GM21576 (cell line): ENCODE measurements at regions not wholly inside any gene's neighbourhood (a gene's known extent, or its start where the extent isn't known, plus 50 kb on each side); places are given as distances from the start of the nearest gene placed in this dataset.

Experiments used
- ATAC-seq: cut with Tn5 transposase; IDR thresholded peaks from one replicate; pipeline ENCODE4 v1.9.1; 2021; ENCODE audit warnings: mild to moderate bottlenecking, moderate library complexity; ENCODE audit not compliant: unreplicated experiment

DNA sequence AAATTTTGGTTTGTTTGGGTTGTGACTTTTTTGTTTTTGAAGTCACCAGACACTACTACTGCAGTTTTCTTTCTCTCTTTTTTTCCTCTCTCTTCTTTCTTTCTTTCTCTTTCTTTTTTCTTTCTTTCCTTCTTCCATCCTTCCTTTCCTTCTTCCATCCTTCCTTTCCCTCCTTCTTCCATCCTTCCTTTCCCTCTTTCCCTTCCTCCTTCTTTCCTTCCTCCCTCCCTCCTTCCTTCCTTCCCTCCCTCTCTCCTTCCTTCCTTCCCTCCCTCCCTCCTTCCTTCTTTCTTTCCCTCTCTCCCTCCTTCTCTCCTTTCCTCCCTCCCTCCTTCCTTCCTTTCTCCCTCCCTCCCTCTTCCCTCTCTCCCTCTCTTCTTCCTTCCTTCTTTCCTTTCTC is 230.3 kb upstream of the TYRP1 start:
- ATAC-seq: no peak

DNA sequence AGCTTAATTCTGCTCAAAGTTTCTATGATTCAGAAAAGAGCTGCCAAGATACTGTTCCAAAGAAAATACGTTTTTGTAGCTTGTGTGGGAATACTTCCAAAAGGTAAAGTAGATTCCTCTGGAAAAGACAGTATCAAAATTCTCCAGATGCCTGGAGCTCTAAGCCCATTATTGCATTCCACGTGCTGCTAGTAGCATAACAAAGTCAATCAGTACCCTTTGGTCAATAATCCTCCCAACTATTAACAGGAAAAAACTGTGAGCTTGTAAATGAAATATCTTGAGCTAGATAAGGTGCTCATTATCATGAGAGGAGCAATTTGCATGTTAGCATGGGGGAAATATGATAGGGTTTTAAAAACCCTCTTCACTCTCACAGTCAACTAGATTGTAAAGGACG is 229.5 kb upstream of the TYRP1 start:
- ATAC-seq: no peak

DNA sequence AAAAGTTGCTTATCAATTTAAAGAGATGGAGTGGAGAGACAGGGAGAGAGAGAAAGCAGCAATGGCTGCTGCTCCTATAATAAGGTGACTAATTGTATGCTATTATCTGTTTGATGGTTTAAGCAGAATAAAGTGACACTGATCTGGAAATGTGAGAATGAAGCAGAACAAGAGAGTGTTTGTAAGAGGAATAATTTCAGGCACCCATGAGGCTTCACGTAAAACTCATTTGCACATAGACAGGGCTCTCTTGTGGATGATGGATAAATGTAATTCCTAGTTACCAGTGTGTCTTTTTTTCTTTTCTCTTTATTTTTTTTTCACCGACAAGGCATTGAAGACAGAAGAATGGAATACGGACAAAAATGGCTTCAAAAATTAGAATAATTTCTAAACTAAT is 228.8 kb upstream of the TYRP1 start:
- ATAC-seq: no peak

DNA sequence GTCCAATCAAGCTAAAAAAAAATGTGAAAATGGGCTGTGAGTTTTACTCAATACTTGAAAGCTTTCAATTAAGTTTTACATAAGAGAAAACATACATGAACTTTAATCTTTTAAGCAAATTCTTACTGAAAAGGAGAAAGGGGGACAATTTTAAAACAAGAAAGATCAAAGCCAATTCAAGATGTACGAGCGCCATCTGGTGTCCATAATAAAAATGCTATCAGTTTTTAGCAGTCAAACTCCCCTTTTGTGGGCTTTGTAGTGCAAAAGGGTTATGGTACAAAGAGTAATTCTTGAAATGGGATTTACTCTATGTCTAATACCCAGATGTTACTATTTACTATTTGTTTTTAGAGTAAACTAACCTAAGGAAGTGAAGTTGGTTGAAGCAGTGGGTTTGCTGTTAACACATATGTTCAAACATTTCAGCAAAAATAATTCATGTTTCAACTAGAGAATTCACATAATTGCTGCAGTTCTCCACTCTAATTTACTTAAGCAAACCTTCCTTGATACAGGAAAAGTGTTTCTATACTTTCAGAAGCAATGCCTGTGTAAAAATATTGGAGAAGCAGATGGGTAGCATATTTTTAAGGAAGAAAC is 228.2 kb upstream of the TYRP1 start:
- no peak for ATAC-seq

DNA sequence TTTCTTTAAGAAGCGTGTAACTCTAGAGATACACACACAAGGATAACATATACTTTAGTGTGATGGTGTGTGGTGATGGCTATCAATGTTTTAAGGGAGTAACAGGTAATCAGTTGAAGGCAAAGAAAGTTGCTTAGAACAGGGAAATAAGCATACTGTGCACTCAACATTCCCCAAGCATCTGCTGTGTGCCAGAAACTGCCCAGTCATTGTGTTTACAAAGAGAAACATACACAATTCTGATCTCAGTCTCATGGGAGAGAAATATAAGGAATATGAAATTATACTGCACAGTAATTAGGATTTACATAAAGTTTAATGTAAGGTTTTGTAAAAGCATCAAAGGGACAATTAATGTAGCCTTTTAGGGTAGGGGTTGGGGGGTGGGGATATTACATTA is 224.1 kb upstream of the TYRP1 start:
- ATAC-seq: no peak

DNA sequence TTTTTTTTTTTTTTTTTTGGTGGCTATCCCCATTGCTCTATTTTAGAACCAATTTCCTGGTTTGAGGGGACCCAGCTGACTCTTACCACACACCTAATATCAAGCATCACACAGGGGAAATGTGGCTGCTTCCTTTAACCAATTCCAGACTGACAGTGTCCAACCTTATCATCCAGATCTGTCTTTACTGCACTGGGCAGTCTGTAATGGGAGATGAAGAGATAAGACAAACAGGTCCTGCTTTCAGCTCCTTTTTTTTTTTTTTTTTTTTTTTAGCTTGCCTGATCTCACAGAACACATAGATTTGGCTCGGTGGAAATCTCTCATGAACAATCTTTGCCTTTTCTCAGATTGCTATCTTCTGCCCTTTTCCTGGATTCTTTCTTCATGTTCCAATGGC is 198.8 kb upstream of the TYRP1 start:
- ATAC-seq: no peak

DNA sequence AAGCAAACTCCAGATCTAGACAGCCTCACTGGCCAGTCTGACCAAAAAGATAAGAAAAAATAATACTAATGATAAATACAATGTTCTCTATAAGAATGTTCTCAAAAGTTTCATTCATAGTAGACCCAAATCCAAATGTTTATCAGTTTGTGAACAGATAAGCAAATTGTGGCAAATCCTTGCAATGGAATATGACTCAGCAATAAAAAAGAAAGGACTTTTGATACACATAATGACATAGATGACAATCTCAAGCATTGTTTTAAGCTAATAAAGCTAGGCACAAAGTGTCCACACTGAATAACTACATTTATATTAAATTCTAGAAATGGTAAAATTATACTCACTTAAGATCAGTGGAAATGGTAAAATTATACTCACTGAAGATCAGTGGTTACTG is 195.4 kb upstream of the TYRP1 start:
- ATAC-seq: no peak

DNA sequence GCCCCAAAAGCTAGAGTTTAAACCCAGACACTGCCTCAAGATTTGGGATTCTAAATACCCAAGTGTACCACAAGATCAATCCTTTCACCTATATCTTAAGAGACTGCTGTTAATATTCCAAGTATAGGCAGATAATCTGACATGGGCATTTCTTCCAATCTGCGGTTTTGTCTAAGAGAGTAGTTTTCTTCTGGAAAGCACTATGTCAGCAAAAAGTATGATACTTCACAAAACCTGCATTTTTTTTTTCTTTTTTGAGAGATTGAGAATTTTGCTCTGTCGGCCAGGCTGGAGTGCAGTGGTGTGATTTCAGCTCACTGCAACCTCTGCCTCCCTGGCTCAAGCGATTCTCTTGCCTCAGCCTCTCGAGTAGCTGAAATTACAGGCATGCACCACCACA is 190.7 kb upstream of the TYRP1 start:
- no peak for ATAC-seq

DNA sequence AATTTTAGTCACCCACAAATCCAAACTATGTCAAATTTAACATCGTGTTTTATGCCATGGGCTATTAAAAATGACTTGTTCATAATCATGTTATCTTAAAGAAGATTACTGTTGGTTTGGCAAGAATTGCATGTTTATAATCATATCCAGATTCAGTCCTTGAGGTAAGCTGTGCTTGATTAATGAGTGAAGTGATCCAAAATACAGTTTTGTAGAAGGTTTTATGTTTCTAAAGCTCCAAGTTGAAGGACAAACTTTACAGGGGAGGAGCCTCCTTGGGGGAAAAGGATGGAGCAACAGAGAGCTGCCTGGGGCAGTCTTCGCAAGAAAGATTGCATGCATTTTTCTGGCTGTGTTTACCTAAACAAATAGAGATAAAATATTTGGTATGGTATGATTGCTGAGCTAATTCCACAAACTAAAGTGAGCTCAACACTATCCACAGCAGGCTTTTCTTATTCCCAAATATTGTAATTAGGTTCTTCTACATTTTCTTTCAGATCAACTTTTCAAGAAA is 189.5 kb upstream of the TYRP1 start:
- no peak for ATAC-seq

DNA sequence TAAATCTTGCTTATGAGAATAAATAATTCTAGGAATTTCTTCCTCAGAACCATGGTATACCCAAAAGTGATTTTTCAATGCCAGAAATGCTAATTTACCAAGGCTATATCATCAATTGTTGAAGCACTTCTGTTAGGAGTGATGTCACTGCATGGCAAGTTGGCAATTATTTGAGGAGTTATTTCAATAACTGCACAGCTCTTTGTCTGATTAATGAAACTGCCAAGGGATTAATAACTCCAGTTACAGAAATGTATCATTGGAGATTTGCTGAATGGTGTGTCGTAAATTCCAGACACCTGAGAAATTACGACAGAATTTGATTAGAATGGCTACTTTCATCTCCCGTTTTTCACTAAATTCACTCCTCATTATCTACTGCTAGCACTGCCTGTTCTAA is 182.6 kb upstream of the TYRP1 start:
- ATAC-seq: no peak

DNA sequence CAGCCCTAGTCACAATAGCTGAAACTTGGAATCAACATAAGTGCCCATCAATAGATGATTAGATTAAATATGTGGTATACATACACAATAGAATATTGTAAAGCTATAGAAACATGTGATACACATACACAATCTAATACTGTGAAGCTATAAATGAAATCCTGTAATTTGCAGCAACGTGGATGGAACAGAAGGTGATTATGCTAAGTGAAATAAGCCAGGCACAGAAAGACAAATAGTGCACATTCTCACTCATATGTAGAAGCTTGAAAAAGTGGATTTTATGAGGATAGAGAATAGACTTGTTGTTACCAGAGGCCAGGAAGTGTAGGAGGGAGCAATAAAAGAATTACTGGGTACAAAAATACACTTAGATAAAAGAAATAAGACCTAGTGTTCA is 181.5 kb upstream of the TYRP1 start:
- ATAC-seq: no peak

DNA sequence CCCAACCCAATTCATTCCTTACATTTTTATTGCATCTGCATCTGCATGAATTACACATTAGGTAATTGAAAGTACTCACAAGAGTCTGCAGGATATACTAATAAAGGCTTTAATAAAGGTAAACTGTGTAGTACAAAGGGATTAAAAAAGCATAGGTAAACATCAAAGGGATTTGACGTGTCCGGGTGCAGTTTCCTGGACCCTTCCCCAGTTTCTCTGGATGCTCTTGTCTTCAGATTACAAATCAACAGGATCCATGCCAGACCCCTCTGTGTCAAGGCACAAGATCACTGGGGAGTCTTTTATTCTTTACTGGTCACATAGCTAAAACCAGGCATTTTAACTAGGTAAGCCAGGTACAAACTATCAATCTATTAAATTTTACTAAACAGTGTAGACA is 177.2 kb upstream of the TYRP1 start:
- no peak for ATAC-seq

DNA sequence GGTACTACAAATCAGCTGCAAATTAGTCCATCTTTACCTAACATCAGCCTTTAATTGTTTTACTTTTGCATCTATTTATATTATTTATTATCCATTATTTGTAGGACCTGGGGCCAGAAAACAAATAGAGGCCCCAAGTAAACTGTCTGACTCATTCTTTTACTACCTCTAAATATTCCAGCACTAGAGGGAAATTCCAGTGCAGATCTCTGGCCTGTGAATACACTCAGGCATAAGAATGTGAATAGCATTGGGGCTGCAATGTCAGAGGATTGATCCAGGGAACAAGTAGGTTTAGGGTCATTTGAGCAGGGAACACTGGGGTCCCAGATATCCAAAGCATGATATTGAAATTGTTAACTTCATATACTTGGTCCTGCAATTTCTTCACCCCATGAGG is 176.6 kb upstream of the TYRP1 start:
- ATAC-seq: no peak

DNA sequence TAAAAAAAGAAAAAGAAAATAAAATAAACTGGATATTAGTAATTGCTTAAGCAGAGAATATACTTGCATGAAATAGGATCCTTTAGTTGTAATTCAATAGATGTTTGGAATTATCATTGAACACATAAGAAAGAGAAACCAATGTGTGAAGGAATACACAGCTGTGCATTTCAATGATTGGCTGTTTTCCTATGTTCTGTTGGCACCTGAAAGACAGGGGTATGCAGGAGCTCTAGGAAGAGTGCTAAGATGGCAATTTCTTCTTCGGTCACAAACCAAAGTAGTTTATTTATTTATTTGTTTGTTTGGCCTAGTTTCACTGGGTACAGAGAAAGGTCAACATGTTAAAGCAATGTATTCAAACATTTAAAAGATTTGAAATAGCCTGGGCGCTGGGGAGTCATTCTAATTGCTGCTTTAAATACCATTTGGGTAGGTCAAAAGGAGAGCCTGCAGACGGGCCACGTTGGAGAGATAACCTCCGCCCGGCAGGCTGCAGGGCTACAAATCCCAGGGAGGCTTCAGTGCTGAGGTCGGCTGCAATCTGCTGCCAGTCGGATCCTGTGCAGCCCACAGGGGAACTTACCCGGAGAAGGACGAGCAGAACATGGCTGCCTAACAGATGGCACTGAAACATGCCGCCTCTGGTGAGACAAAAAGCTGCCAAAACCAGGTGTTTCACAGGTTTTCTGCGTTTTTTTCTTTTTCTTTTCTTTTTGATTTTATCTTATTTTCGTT is 154.2 kb upstream of the TYRP1 start:
- ATAC-seq: no peak

DNA sequence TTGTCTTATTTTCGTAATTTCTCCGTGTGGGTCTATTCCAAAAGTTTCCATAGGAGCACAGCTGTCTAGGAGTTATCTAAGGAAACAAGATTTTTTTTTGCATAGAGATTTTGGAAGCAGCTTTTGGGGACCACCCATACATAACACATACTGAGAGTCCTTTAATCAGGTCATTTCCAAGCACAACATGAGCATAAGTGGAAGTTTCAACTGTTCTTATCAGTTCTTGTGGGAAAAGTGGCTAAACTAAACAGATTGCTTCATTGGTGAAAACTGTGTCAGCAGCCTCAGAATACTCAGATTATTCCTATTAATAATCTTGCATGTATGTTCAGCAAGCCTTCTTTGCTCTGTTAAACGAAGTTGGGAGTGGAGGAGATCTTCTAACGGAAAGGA is 153.6 kb upstream of the TYRP1 start:
- ATAC-seq: no peak

DNA sequence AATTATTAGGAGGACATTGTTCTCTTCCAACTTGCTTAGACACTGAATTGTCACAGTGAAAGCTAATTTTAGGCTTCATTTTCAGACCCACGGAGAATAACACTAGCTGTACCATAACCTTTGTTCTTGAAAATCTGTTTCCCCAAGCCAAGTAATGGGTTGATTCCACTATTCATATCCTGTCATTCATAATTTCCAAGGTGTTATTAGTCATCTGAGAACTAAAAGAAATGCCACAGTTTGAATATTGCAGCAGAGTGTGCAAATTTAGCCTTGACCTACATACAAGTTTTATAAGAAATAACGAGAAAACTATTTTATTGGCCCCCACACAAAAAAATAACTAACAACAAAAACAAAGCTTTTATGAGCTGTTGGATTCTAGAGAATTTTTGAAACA is 148.5 kb upstream of the TYRP1 start:
- no peak for ATAC-seq

DNA sequence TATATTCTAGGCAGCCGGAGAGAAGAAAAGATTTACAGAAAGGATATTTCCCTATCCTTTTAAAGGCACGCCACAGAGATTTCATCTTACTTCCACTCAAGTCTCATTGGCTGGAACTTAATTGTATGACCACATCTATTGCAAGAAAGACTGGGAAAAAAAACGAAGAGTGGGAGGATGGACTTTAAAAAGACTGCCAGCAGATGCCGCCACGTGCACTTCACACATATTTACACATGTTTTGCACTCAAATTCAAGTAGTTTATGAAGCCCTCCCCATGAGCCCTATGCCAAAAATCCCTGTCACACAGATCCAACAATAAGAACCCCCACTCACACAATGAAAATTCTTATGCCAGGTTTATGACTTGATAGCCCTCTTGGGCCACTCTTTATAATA is 138.5 kb upstream of the TYRP1 start:
- ATAC-seq: no peak

DNA sequence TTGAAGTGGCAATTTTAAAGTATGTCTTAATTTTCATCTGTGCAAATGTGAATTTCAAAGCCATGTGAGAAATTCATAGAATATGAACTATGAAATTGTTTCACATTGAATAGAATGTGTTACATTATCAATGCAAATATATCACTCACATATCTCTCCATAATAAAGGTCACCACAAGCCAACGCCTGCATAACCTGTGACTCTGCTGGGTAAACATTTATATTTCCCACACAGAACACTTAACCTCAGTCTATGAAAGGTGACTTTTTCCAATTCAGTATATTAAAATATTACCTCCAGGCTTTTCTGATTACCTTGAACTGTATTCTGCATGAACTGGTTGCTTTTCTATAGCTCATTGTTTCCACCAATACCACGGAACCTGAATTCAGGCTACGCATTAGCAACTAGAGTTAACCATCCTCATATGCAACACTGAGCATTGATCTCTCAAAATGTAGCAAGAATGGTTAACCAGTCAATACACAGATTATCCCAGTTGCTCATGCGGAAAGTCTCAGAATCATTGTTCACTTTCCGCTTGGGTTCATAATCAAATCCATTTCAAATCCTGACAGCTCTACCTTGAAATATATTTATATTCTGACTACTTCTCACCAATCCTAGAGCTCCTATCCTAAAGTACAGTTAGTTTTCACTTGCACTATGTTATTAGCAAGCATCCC is 126.6 kb upstream of the TYRP1 start:
- ATAC-seq: no peak

DNA sequence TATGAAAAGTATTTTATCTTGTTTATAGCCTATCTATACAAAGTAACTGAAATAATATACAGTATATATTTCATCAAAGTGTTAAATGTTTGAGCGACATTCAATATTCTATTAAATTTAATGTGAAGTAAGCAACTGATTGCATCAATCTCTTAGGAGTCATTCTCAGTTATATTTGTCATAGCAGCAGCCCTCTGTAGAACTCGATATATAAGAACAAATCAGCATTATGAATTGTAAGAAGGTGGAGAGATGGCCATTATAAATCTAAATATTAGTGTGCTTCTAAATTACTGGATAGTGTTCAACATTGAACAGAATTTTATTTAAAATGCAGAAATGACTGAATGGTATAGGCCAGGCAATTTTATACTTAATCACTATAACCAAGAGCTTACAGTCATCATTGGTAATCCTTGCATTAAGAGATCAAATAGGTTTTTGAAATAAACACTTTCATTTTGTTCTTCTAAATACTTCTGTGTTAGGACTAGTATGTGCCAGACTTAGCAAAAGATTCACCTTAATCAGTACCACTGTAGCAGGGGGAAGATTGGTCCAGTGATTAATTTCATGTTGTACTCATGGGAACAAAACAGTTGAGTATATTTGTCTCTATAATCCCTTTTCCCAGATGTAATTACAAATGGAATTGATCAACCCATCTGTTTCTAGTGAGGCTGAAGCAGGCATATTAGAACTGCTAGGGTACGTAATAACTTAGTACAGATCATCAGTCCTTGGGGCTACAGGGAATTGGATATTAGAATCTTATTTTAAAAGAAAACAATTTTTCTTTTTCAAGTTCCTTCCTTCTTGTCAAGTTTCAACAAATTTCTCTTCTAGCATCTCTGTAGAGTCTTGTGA is 108.3 kb upstream of the TYRP1 start:
- no peak for ATAC-seq

DNA sequence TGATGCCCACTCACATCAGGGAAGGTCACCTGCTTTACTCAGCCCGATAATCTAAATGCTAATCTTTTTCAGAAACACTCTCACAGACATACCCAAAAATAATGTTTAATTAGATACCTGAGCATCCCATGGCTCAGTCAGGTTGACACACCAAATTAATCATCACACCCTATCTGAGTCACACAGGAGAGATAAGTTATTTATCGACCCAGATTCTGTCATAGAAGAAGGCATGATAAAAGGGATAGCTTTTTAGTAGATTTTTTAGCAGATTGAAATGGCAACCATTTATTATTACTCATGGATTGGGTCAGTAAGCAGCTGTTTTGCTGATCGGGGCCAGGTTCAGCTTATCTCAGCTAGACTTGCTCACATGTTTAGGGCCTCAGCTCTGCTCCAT is 97.8 kb upstream of the TYRP1 start:
- no peak for ATAC-seq

DNA sequence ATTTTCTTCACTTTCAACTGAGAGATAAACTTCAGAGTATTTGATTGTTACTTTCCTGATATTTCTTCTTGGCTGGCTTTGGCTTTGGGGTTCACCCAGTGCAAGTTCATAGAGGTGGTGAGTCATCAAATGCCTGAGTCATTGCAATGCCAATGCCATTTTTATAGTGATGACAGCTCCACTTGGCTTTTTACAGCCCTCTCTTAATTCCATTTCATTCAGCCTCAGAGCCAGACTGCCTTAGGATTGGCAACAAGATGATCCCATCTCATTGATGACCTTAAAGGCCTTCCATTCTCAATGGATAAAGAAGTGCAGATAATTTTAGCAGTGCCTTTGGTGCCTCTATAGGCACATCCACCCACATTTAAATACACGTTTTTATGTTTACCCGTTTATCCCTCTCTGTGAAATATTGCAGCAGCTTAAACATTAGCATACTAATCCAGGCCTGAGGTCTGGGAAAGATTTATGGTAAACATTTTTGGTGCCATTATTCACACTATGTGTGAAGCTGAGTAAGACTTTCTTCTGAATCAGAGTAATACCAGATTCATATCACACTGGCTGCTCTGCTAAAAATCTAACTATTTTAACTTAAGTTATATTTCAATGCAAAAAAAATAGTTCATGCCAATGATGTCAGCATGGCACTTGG is 88.9 kb upstream of the TYRP1 start:
- no peak for ATAC-seq
